Esophagus muscularis mucosa (tissue), 4 donors: ENCODE measurements at regions not wholly inside any gene's neighbourhood (a gene's known extent, or its start where the extent isn't known, plus 50 kb on each side); places are given as distances from the start of the nearest gene placed in this dataset.
A peak's percentile ranks its signal among the peaks of the same experiment; 100 is the strongest.

Source experiments
- DNase-seq: peaks from one replicate; pipeline ENCODE4 v3.0.0-alpha.2; 2017; ENCODE audit errors: extremely low spot score
- H3K27ac ChIP-seq, 4 donors: fragments of 200-600 bp; sonication (generic); replicated peaks in 1 of 4; 1 replicate in 3 of 4; 2 replicates in 1 of 4; pipeline ENCODE4 v1.5.1; 2016 to 2019; ENCODE audit warnings: mild to moderate bottlenecking in 1 of 4
- H3K27me3 ChIP-seq, 4 donors: fragments of 200-600 bp; sonication (generic); one replicate each; pipeline versions ENCODE4 v1.5.1 to v1.6.0; 2016 to 2019
- H3K36me3 ChIP-seq, 4 donors: fragments of 200-600 bp; sonication (generic); one replicate each; pipeline ENCODE4 v1.5.1; 2016 to 2019
- H3K4me1 ChIP-seq, 4 donors: fragments of 200-600 bp; sonication (generic); one replicate each; pipeline ENCODE4 v1.5.1; 2016 to 2019
- H3K4me3 ChIP-seq, 4 donors: fragments of 200-600 bp; sonication (generic); 1 replicate in 2 of 4; 2 replicates in 2 of 4; pipeline ENCODE4 v1.5.1; 2016 to 2019; ENCODE audit warnings: mild to moderate bottlenecking in 4 of 4, moderate library complexity in 1 of 4
- H3K9me3 ChIP-seq, 4 donors: fragments of 200-600 bp; sonication (generic); 1 replicate in 3 of 4; 2 replicates in 1 of 4; pipeline ENCODE4 v1.5.1; 2016 to 2019
- CTCF ChIP-seq, 3 experiments: fragments of 200-600 bp in 2 of 3; fragments of 450-650 bp in 1 of 3; sonication (generic) in 2 of 3; IDR thresholded peaks; one replicate each; pipeline ENCODE4 v1.5.1; 2017 to 2019; ENCODE audit warnings: antibody characterized with exemption in 3 of 3, mild to moderate bottlenecking in 2 of 3, moderate library complexity in 1 of 3
- EP300 ChIP-seq: sonication (generic); formaldehyde crosslinking; IDR thresholded peaks from one replicate; pipeline ENCODE4 v1.6.1; 2017; ENCODE audit warnings: antibody characterized with exemption
- POLR2A ChIP-seq: fragments of 450-650 bp; IDR thresholded peaks from one replicate; pipeline ENCODE4 v1.6.1; 2017; ENCODE audit warnings: antibody characterized with exemption, moderate library complexity, mild to moderate bottlenecking, low read depth
- POLR2AphosphoS5 ChIP-seq, 2 donors: sonication (generic); formaldehyde crosslinking; IDR thresholded peaks; one replicate each; pipeline ENCODE4 v1.6.1; 2017; ENCODE audit warnings: antibody characterized with exemption in 2 of 2
- WGBS: methylation state at CpG from one replicate; pipeline ENCODE4 v1.1.5; 2018; 5-methylcytosine and 5-hydroxymethylcytosine counted together
- intact Hi-C: fragments of 100-400 bp; cut with DNase I; formaldehyde crosslinking; loops from one replicate; pipeline ENCODE4 v1.15.1; 2023

- TF ChIP-seq POLR2A = no peak
- no peak for TF ChIP-seq POLR2AphosphoS5 (IDR thresholded peaks at IDR 0.05)
- no peak for TF ChIP-seq CTCF (IDR thresholded peaks at IDR 0.05)
- TF ChIP-seq EP300 = no peak
- intact Hi-C loops = no loop called here
- H3K27ac ChIP-seq = peak overlapping the region in 3 of 4 donors; percentile 74 to 80 (median 77)
- H3K27me3 ChIP-seq = no peaks in the 10 kb centered on the region
- no peak for DNase-seq
- no peak overlapping the region for H3K4me3 ChIP-seq
- H3K36me3 ChIP-seq = no peaks in the 10 kb centered on the region
- peaks cover 29 to 95% (median 85%) of the 10 kb centered on the region in 4 donors for H3K4me1 ChIP-seq
- H3K9me3 ChIP-seq = no peaks in the 10 kb centered on the region
- 62% methylated on average over 2 of the region's 2 CpGs for WGBS
These were observed 155.1 kb upstream of the RAI14 start for GRCh38 chr5:34501016-34501415.

DNA sequence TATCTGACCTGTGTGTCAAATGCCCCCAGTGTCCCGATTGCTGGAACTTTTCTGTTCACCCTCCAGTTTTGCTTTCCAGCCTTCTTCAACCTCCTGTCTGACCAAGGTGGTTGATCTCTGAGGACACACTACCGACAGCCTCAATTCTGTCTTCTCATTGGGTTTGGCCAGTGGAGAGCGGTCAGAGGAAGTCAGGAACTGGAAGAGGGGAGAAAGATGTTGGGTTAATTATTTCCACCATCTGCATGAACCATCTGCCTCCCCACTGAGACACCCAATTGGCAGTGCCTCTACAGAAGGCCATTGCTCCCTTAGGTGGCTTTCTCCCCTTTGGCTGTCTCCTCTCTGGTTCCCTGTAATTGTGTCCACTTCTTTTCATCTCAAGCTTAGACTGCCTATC lies 154.3 kb upstream of the RAI14 start:
- Histone ChIP-seq H3K9me3 (no peaks in the 10 kb centered on the region), H3K27me3 (no peaks in the 10 kb centered on the region), H3K4me1 (peaks cover 28 to 87% (median 76%) of the 10 kb centered on the region in 4 donors), H3K4me3 (no peak overlapping the region), H3K36me3 (no peaks in the 10 kb centered on the region), H3K27ac (no peak overlapping the region)
- TF ChIP-seq POLR2AphosphoS5 (IDR thresholded peaks at IDR 0.05) = no peak
- TF ChIP-seq CTCF (IDR thresholded peaks at IDR 0.05) = no peak
- TF ChIP-seq EP300 = no peak
- TF ChIP-seq POLR2A = no peak
- DNase-seq = no peak
- intact Hi-C loops = no loop called here
- WGBS = 96% methylated on average over 3 of the region's 3 CpGs

DNA sequence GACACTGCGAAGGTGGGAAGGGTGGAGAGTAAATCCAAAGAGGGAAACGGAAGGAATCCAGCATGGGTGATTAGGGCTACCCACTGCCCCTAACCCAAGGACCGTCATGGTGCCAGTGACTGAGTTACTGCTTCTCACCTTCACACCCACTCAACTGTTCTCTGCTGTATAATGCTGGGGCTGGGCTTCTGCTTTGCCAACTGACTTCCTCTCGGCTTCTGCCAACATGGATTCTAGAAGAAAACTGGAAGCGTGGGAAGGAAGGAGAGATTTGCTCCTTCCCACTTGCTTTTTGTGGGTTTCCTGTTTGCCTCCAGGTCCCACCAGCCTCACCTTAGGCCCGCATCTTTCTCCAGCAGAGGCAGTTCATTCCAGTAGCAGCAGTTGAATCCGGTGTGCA lies 153.5 kb upstream of the RAI14 start:
- Histone ChIP-seq H3K36me3 (no peaks in the 10 kb centered on the region), H3K27me3 (no peaks in the 10 kb centered on the region), H3K4me3 (no peak overlapping the region), H3K9me3 (no peaks in the 10 kb centered on the region), H3K4me1 (peaks cover 23 to 79% (median 69%) of the 10 kb centered on the region in 4 donors), H3K27ac (peak overlapping the region; percentile 79 to 85 (median 82))
- no peak for TF ChIP-seq POLR2AphosphoS5 (IDR thresholded peaks at IDR 0.05)
- no peak for TF ChIP-seq POLR2A
- intact Hi-C loops = no loop called here
- WGBS = 85% methylated on average over 7 of the region's 7 CpGs
- no peak for DNase-seq

DNA sequence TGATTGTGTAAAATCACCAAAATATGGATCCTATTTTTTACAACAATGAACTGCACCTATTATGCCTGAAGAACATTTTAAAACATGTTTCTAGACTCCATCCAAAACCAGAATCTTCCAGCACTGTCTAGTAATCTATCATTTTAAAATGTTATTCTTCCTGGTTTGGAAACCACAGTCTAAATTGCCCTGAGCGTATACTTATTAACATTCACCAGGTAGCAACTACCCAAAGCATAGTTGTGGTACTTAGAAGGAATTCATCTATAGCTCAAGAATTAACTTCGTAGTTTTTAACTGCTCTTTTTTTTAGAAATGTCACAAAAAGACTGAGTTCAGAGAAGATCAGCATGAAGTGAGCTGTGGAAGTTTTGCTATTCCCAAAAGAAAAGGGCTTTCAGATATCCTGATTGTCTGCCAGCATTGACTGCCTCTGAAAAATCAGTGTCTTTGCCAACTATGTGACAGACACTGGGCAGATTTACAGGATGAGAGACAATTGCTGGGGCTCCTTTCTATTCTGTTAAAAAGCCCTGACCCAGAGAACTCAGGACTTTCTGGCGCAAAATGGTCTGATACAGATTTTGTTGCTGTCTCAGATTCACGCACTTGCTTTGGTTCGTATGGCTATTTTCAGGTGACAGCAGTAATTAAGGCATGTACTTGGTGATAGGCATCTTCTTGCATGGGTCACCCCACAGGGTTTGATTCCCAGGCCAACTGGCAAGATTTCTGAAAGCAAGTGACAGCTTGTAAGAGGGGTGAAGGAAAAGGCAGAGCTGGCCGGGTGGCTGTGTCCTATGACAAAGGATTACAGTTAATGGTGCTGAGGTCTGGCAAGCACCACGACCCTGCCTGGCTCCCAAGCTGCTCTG lies 152.5 kb upstream of the RAI14 start:
- H3K9me3 ChIP-seq = no peaks in the 10 kb centered on the region
- H3K27me3 ChIP-seq = no peaks in the 10 kb centered on the region
- peak overlapping the region in 2 of 4 donors; percentile 4 to 11 for H3K4me3 ChIP-seq
- peaks cover 18 to 69% (median 59%) of the 10 kb centered on the region in 4 donors for H3K4me1 ChIP-seq
- peak overlapping the region; percentile 79 to 85 (median 82) for H3K27ac ChIP-seq
- no peak for DNase-seq
- H3K36me3 ChIP-seq = no peaks in the 10 kb centered on the region
- TF ChIP-seq POLR2A (no peak), POLR2AphosphoS5 (IDR thresholded peaks at IDR 0.05) (no peak), CTCF (IDR thresholded peaks at IDR 0.05) (no peak), EP300 (no peak)
- WGBS = 27% methylated on average over 7 of the region's 7 CpGs
- intact Hi-C loops = no loop called here

DNA sequence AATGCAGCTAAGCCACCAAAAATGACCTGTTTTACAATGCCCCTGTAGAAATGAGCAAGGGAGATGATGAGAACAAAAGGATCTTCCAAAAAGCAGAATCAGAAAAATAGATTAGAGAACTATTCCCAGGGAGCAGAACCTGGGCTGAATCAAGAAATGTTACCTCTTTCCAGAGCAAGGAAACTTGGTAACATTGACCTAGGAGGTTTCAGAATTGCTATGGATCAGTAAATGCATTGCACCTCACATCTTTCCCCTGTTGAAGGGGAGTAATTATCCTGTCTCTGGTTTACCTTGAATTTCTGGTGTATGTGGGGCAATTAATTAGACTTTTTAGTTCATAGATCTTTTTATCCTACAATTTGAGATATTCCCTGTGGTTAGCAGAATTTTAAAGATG lies 151.2 kb upstream of the RAI14 start:
- DNase-seq = no peak
- Histone ChIP-seq H3K9me3 (no peaks in the 10 kb centered on the region), H3K4me1 (peaks cover 12 to 63% (median 49%) of the 10 kb centered on the region in 4 donors), H3K27me3 (no peaks in the 10 kb centered on the region), H3K4me3 (no peak overlapping the region), H3K27ac (peak overlapping the region; percentile 79 to 85 (median 82)), H3K36me3 (no peaks in the 10 kb centered on the region)
- TF ChIP-seq EP300 (no peak), CTCF (IDR thresholded peaks at IDR 0.05) (no peak), POLR2AphosphoS5 (IDR thresholded peaks at IDR 0.05) (no peak), POLR2A (no peak)
- intact Hi-C loops = no loop called here
